ENCODE measurements at regions not wholly inside any gene's neighbourhood (a gene's known extent, or its start where the extent isn't known, plus 50 kb on each side); places are given as distances from the start of the nearest gene placed in this dataset.

GRCh38 chr10:55449981-55450380 lies 649.0 kb upstream of the PCDH15 start:
- Mint-ChIP-seq H3K4me1 (no peaks in the 10 kb centered on the region), H3K36me3 (ENCODE audit: low read depth) (no peaks in the 10 kb centered on the region), H3K4me3 (no peak overlapping the region), H3K27ac (no peak overlapping the region), H3K9me3 (no peaks in the 10 kb centered on the region), H3K27me3 (ENCODE audit: low read depth) (no peaks in the 10 kb centered on the region)
- no peak for TF ChIP-seq CTCF (IDR thresholded peaks at IDR 0.05; ENCODE audit: unreplicated experiment in 3 of 3)

DNA sequence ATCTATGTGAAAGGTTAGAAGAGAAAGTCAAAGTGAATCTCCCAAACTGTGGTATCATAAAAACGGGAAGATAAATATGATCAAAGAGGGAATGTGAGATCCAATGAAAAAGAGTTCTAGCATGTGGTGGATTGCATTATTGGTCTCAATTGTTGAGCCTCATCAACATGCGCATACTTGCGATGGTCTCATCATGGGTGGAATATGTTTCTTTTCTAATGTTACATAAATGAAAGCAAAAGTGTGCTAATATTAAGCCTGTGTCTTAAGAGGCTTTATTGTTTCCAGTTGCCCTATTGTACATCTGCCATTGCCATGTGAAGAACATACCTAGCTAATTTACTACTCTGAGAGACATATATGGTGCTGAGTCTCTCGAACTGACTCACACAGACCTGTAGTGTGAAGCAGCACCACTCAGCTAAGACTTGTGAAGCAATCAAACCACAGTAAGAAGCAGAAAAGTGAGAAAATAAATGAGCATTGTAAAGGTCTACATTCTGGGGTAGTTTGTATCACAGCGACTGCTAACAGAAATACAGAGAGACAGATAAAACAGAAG lies 645.5 kb upstream of the PCDH15 start:
- H3K27me3 Mint-ChIP-seq (ENCODE audit: low read depth) = peaks cover 3% of the 10 kb centered on the region
- H3K9me3 Mint-ChIP-seq = no peaks in the 10 kb centered on the region
- H3K4me1 Mint-ChIP-seq = no peaks in the 10 kb centered on the region
- H3K4me3 Mint-ChIP-seq = no peak overlapping the region
- no peak for TF ChIP-seq CTCF (IDR thresholded peaks at IDR 0.05; ENCODE audit: unreplicated experiment in 3 of 3)
- H3K27ac Mint-ChIP-seq = no peak overlapping the region
- no peaks in the 10 kb centered on the region for H3K36me3 Mint-ChIP-seq (ENCODE audit: low read depth)

DNA sequence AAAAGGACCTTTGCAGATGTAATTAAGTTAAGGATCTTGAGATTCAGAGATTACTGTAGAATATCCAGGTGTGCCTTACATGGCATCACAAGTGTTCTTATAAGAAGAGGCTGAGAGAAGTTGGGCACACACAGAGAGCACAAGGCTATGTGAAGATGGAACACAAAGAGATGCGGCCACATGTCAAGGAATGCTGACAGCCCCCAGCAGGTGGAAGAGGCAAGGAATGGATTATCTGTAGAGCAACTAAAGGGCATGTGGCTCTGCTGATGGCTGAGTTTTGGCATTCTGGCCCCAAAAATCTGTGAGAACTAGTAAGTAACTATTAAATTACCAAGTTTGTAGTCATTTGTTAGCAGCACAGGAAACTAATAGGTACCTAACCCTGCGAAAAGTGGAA lies 640.7 kb upstream of the PCDH15 start:
- no peak overlapping the region for H3K4me3 Mint-ChIP-seq
- no peak for TF ChIP-seq CTCF (IDR thresholded peaks at IDR 0.05; ENCODE audit: unreplicated experiment in 3 of 3)
- H3K36me3 Mint-ChIP-seq (ENCODE audit: low read depth) = no peaks in the 10 kb centered on the region
- peaks cover 3% of the 10 kb centered on the region for H3K27me3 Mint-ChIP-seq (ENCODE audit: low read depth)
- no peaks in the 10 kb centered on the region for H3K4me1 Mint-ChIP-seq
- no peaks in the 10 kb centered on the region for H3K9me3 Mint-ChIP-seq
- no peak overlapping the region for H3K27ac Mint-ChIP-seq

DNA sequence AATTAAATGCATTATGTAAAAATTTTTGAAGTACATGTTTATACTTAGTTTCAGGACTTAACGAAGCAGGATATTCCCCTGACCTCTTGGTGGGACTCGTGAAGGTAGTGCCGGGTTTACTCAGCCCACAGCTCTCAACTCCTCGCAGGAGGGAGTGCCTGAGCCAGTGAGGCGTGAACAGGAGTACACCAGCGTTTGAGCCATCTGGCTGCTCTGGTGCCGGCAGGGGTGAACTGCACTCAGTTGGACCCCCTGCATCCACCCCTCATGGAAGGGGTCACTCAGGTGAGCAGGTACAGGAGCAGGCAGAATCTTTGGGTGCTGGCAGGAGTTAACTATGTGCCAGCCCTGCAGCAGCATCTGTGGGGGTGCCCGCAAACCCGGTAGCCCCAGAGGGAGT lies 625.1 kb upstream of the PCDH15 start:
- Mint-ChIP-seq H3K36me3 (ENCODE audit: low read depth) (no peaks in the 10 kb centered on the region), H3K4me3 (no peak overlapping the region)

DNA sequence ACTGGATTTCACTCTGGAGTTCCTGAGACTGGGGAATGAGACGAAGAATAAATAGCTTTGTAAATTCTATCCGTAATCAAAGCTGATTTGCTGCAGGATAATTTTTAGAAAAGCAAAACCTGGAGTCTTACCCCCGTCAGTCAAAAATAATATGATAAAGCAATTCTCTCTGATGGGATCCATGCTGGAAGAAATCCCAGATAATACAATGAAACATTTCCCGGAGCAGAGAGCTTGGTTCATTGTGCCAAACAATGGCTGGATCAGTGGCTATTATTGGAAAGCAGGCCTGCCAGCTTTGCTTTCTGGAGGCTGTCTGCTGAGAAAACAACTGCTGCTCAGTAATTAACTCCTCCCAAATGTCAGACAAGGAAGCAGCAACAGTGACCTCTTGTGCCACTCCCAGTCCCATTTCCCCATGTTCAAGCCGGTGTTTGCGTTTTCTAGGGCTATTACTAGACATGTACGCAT lies 609.4 kb upstream of the PCDH15 start:
- peak overlapping the region in 2 of 3 experiments; percentile 18 to 33 for H3K4me3 Mint-ChIP-seq

More for the DNA sequence above, 625.1 kb upstream of the PCDH15 start:
- Mint-ChIP-seq H3K4me1 (no peaks in the 10 kb centered on the region), H3K9me3 (no peaks in the 10 kb centered on the region), H3K27me3 (ENCODE audit: low read depth) (no peaks in the 10 kb centered on the region), H3K27ac (no peak overlapping the region)
- no peak for TF ChIP-seq CTCF (IDR thresholded peaks at IDR 0.05; ENCODE audit: unreplicated experiment in 3 of 3)

More for the DNA sequence above, 609.4 kb upstream of the PCDH15 start:
- Mint-ChIP-seq H3K27ac (peak overlapping the region; percentile 57 to 74 (median 70)), H3K9me3 (no peaks in the 10 kb centered on the region), H3K4me1 (peaks cover 13% of the 10 kb centered on the region), H3K36me3 (ENCODE audit: low read depth) (no peaks in the 10 kb centered on the region), H3K27me3 (ENCODE audit: low read depth) (no peaks in the 10 kb centered on the region)
- peak in 1 of 3 experiments; percentile 10 for TF ChIP-seq CTCF (IDR thresholded peaks at IDR 0.05; ENCODE audit: unreplicated experiment in 3 of 3)

Data from nephron (organoid).